ENCODE measurements at regions not wholly inside any gene's neighbourhood (a gene's known extent, or its start where the extent isn't known, plus 50 kb on each side); places are given as distances from the start of the nearest gene placed in this dataset.

DNA sequence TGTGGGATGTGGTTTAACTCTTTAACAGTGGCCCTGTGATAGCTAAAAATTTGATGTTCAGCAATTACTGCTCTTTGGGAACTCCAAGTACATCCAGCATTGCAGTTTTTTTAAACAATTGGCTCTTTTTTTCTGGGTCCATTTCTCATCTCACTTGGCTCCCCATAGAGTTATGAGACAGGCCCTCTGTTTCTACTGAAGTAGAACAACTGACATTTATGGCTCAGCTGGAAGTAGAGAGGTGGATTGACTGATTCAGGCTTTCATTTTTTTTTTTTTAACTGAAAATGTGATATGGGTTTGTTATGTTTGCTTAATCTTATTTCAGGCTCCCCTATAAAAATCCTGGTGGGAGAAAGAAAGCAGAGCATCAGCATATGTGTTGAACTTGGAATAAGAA, 96.6 kb upstream of the CD180 start:
- TF ChIP-seq, protein P1, sequence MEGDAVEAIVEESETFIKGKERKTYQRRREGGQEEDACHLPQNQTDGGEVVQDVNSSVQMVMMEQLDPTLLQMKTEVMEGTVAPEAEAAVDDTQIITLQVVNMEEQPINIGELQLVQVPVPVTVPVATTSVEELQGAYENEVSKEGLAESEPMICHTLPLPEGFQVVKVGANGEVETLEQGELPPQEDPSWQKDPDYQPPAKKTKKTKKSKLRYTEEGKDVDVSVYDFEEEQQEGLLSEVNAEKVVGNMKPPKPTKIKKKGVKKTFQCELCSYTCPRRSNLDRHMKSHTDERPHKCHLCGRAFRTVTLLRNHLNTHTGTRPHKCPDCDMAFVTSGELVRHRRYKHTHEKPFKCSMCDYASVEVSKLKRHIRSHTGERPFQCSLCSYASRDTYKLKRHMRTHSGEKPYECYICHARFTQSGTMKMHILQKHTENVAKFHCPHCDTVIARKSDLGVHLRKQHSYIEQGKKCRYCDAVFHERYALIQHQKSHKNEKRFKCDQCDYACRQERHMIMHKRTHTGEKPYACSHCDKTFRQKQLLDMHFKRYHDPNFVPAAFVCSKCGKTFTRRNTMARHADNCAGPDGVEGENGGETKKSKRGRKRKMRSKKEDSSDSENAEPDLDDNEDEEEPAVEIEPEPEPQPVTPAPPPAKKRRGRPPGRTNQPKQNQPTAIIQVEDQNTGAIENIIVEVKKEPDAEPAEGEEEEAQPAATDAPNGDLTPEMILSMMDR (IDR thresholded peaks at IDR 0.05; ENCODE audit: insufficient read depth, low read length, poor library complexity, severe bottlenecking), result no peak
- no peak for TF ChIP-seq EZH2phosphoT487 (conservative IDR thresholded peaks at IDR 0.05; ENCODE audit: low read length)
